ENCODE measurements at regions not wholly inside any gene's neighbourhood (a gene's known extent, or its start where the extent isn't known, plus 50 kb on each side); places are given as distances from the start of the nearest gene placed in this dataset.
A peak's percentile ranks its signal among the peaks of the same experiment; 100 is the strongest.

- peak; percentile 97 for DNase-seq
These were observed 559.7 kb upstream of the ZEB2 start for GRCh38 chr2:145079641-145080040.

- peak; percentile 72 for DNase-seq
These were observed 559.0 kb upstream of the ZEB2 start for GRCh38 chr2:145078923-145079322.

- peak; percentile 63 for DNase-seq
These were observed 556.2 kb upstream of the ZEB2 start for GRCh38 chr2:145076085-145076484.

GRCh38 chr2:145075454-145076062, 555.6 kb upstream of the ZEB2 start:
- DNase-seq: peak; percentile 55

GRCh38 chr2:145070703-145071102, 550.8 kb upstream of the ZEB2 start:
- DNase-seq: no peak

- DNase-seq: no peak
These were observed 548.6 kb upstream of the ZEB2 start for GRCh38 chr2:145068509-145068908.

- DNase-seq: no peak
These were observed 547.7 kb upstream of the ZEB2 start for GRCh38 chr2:145067549-145068030.

GRCh38 chr2:145066856-145067548, 547.1 kb upstream of the ZEB2 start:
- DNase-seq: no peak

GRCh38 chr2:145066151-145066661, 546.3 kb upstream of the ZEB2 start:
- no peak for DNase-seq

GRCh38 chr2:145065342-145065741, 545.4 kb upstream of the ZEB2 start:
- DNase-seq: peak; percentile 31

GRCh38 chr2:145064511-145064910, 544.6 kb upstream of the ZEB2 start:
- DNase-seq: no peak

GRCh38 chr2:145060876-145061275, 541.0 kb upstream of the ZEB2 start:
- no peak for DNase-seq

- DNase-seq: no peak
These were observed 540.0 kb upstream of the ZEB2 start for GRCh38 chr2:145059914-145060313.

GRCh38 chr2:145059343-145059742, 539.4 kb upstream of the ZEB2 start:
- no peak for DNase-seq

GRCh38 chr2:145058457-145058856, 538.5 kb upstream of the ZEB2 start:
- no peak for DNase-seq

- no peak for DNase-seq
These were observed 535.7 kb upstream of the ZEB2 start for GRCh38 chr2:145055651-145056050.

GRCh38 chr2:145050134-145050533, 530.2 kb upstream of the ZEB2 start:
- no peak for DNase-seq

- no peak for DNase-seq
These were observed 529.6 kb upstream of the ZEB2 start for GRCh38 chr2:145049475-145049874.

GRCh38 chr2:145047554-145047953, 527.6 kb upstream of the ZEB2 start:
- DNase-seq: no peak

- no peak for DNase-seq
These were observed 524.6 kb upstream of the ZEB2 start for GRCh38 chr2:145044491-145044890.

- DNase-seq: peak; percentile 19
These were observed 523.5 kb upstream of the ZEB2 start for GRCh38 chr2:145043399-145043834.

GRCh38 chr2:145041706-145042105, 521.8 kb upstream of the ZEB2 start:
- DNase-seq: no peak

- DNase-seq: no peak
These were observed 520.5 kb upstream of the ZEB2 start for GRCh38 chr2:145040433-145040832.

GRCh38 chr2:145038041-145038525, 518.2 kb upstream of the ZEB2 start:
- DNase-seq: no peak

Measured in NCI-H2171 treated with DMSO at 0.1 percent for 48 hours (cell line).